HG03159 (cell line): ENCODE measurements at regions not wholly inside any gene's neighbourhood (a gene's known extent, or its start where the extent isn't known, plus 50 kb on each side); places are given as distances from the start of the nearest gene placed in this dataset.

ENCODE experiments used
- ATAC-seq: cut with Tn5 transposase; IDR thresholded peaks from one replicate; pipeline ENCODE4 v1.9.1; 2021; ENCODE audit warnings: mild to moderate bottlenecking, moderate library complexity; ENCODE audit not compliant: unreplicated experiment

GRCh38 chr6:82720992-82721391 lies 344.6 kb downstream of the UBE3D start:
- no peak for ATAC-seq

DNA sequence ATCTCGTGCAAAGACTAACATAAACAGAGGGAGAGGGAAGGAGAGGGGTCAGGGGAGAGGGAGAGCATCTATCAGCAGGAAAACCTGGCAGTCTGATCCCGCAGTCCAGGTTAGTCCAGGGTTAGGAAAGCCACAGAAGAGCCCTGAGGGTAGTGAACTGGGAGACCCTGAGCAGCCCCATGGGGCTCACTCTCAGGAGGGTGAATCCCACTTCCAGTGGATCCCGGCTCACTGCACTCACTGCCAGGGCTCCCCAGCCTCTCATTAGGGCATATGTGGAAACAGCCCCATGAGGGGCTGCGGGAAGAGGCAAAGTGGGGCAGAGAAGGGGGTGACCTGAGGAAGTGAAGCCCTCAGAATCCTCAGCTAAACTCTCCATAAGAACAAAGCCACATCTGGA lies 329.9 kb downstream of the UBE3D start:
- ATAC-seq: no peak

DNA sequence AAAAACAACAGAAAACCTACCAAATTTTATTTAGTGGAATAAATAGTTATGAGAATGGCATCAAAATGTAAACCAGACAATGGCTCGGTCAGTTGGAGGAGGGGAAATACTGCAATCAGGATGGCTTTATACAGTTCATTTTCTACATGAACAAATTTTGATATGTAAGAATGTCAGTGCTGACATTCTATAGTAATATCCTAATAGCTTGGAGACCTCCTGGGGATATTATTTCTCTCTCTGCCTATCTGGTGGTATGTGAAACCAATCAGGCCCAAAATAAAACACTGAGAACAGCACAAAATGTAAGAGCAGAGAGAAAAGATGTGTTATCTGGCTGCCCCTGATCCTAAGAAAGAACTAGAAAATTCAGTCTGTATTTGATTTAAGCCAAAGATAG lies 327.7 kb downstream of the UBE3D start:
- no peak for ATAC-seq

GRCh38 chr6:82738773-82739172 lies 326.9 kb downstream of the UBE3D start:
- ATAC-seq: no peak

GRCh38 chr6:82739303-82739702 lies 326.3 kb downstream of the UBE3D start:
- ATAC-seq: no peak

DNA sequence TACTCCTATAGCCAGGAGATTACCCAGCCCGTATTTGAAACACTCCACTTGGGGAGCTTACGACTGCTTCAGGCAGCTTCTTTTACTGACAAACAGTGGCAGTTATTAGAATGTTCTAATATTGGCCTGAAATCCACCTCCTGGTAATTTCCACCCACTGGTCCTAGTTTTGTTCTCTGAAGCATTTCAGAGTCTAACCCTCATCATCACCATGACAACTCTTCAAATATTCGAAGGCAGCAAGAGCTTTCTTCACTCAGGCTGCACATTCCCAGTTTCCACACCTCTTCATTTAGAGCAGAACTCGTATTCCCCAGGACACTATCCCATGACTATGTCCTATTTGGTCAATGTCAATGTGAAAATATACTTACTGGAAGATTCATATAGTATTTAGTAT lies 325.6 kb downstream of the UBE3D start:
- no peak for ATAC-seq

GRCh38 chr6:82741325-82741995 lies 324.2 kb downstream of the UBE3D start:
- no peak for ATAC-seq

DNA sequence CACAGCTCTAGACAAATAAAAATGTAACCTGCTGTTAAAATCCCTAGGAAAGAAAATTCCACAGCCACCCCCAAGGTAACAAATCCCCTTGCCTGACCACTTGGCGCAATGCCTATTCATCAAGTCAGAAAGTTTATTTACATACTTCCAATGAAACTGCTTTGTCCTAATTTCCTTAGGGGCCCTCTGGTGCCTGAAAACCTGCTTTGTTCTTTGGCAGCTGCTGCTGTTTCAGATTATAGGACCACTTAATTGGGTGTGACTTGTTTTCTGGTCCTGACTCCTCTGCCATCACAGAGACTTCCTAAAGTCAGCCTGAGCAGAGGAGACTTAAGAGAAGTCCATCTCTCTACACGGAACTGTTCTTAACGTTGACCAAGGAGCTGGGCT lies 323.6 kb downstream of the UBE3D start:
- ATAC-seq: no peak

DNA sequence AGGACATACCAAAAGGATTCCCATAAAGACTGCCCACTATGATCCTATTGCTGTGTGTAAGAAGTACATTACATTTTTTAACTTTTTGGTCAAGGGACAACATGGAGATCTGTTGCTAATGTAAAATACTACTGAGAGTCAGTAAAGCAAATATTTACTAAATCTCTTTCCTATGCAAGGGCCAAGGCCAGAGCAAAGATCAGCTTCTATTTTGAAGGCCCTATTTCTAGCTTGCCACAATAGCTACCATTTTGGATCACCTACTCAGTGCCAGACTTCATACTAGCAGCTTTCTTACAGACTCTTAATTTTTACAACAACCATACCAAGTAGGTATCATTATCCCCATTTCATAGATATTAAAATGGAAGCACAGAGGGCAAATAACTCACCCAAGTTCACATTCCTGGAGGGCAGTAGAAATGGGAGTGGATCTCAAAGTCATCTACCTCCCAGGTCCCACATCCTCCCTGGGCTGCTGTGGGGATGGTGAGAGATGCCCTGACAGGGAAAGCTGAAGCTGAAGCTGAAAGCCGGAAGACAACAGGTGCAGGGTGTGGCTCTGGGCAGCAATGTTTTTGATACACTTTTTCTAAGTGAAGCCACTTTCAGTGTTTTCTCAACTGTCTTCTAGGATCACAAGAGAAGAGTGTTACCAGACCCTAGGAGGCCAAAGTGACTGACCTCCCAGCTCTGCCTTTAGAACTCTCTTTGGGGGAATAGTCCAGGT lies 321.2 kb downstream of the UBE3D start:
- ATAC-seq: no peak

GRCh38 chr6:82750556-82750955 lies 315.1 kb downstream of the UBE3D start:
- no peak for ATAC-seq

DNA sequence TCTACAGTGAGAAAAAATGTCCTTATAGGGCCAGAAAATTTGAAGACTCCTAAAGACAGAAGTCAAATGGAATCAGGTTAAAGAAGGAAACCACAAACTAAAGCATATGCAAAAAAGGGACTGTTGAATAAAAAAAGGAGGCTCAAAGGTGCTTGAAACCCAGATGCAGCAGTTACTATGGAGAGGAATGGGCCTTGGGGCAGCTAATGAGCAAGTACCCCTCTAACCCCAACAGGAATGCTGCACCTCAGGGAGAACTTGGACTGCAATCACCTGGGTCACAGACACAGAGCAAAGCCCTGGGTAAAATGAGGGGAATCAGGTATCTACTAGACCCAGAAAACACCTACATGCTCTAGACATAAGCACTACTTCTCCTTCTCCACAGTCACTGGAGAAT lies 313.9 kb downstream of the UBE3D start:
- ATAC-seq: no peak

- no peak for ATAC-seq
Measured at GRCh38 chr6:82761674-82762345, 303.8 kb downstream of the UBE3D start.

GRCh38 chr6:82766476-82766875 lies 299.2 kb downstream of the UBE3D start:
- ATAC-seq: no peak

- no peak for ATAC-seq
Measured at GRCh38 chr6:82767037-82767436, 298.6 kb downstream of the UBE3D start.

GRCh38 chr6:82767447-82767846 lies 298.2 kb downstream of the UBE3D start:
- ATAC-seq: no peak

- no peak for ATAC-seq
Measured at GRCh38 chr6:82772851-82773717, 292.6 kb downstream of the UBE3D start.

GRCh38 chr6:82775361-82775760 lies 290.3 kb downstream of the UBE3D start:
- ATAC-seq: no peak

DNA sequence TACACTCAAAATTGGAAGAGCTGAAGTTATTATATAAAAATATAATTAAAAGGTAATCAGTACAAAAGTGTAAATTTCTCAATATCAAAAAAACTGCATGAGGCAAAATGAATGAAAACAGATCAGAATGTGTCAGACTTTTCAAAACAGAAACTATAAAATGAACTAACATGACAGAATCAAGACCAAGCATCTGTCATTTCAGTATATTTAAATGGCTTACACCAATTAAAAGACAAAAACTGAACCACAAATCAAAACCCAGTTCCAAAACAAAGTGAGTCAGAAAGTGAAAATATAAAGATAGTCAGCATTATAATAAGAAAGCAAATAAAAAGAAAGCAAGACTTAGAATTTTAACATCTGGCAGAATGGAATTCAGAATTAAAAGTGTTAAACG lies 289.7 kb downstream of the UBE3D start:
- peak; percentile 46 for ATAC-seq

DNA sequence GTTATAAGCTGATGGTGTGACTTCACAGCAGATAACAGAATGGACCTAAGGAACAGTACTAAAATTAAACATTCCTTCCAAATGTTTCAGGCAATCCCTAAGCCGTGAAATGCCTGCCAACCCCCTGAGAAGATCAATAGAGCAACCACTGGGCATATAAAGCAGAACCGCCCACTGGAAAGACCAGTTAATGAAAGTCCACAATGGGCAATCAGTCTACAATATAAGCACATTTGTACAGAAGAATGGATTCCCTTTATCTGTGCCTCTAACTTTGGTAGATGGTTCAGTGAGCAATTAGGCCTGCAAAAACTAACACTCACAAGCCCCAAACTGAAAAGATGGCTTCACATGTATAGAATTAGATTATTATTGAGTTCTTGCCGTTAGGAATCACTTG lies 286.6 kb downstream of the UBE3D start:
- no peak for ATAC-seq

DNA sequence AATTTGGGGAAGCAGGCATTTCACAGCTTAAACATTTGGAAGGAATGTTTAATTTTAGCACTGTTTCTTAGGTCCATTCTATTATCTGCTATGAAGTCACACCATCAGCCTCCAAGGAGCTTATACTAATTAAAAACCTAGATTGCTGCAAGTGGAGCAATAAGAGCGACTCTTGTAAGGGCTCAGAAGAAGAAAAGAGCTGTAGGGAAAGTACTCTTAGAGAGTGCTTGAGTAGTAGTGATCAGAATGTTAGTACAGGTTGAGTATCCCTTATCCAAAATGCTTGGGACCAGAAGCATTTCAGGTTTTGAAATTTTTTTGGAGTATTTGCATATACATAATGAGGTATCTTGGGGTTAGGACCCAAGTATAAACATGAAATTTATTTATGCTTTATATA lies 285.3 kb downstream of the UBE3D start:
- ATAC-seq: no peak

GRCh38 chr6:82781620-82782204 lies 283.9 kb downstream of the UBE3D start:
- no peak for ATAC-seq
